K562 (cell line): ENCODE measurements at regions not wholly inside any gene's neighbourhood (a gene's known extent, or its start where the extent isn't known, plus 50 kb on each side); places are given as distances from the start of the nearest gene placed in this dataset.

Experiments used
- ATAC-seq: fragments of 200-7000 bp; cut with Tn5 transposase; 3 replicates; pipeline ENCODE4 v1.9.1; 2020; ENCODE audit warnings: moderate library complexity
- BruUV-seq: library from RNA; stranded (reverse); fragments of 400-500 nt; replicated peaks from 2 replicates; lab custom pipeline; 2021; lab: Mats Ljungman, UMichigan
- CTCF ChIA-PET: fragments of 300-600 bp; formaldehyde crosslinking; extraction: SDS; loops from one replicate; lab custom pipeline; 2021; ENCODE audit warnings: low intra/inter-chr PET ratio; lab: Yijun Ruan, JAX
- POLR2A ChIA-PET: fragments of 300-600, 350-650 bp; sonication (Branson Sonifier 250); formaldehyde crosslinking; extraction: SDS; loops from one replicate; lab custom pipeline; 2021; ENCODE audit warnings: antibody characterized with exemption, inconsistent platforms; lab: Yijun Ruan, JAX
- DNase-seq, 4 experiments: peaks; one replicate each; pipeline versions ENCODE4 v3.0.0 to v3.0.0-alpha.2; 2011 to 2018; ENCODE audit warnings: low spot score in 3 of 4, mixed read lengths in 3 of 4; ENCODE audit errors: extremely low read depth in 1 of 4
- FAIRE-seq: peaks from 2 replicates; lab custom pipeline; 2011; peaks lifted over from hg19 to GRCh38; lab: Jason Lieb, UNC
- H2AFZ ChIP-seq: 2 replicates; pipeline ENCODE4 v1.6.0; 2011; ENCODE audit warnings: low read depth, low read length, control low read depth, inconsistent platforms
- H3K27ac ChIP-seq: fragments of 200-600 bp; 3 replicates; pipeline ENCODE4 v1.8.0; 2011; ENCODE audit warnings: low read depth, mild to moderate bottlenecking, control low read depth, inconsistent platforms, low read length, moderate library complexity, mixed read lengths; ENCODE audit errors: extremely low read depth
- H3K27me3 ChIP-seq, 2 experiments: fragments of 300-600 bp in 1 of 2; 2 replicates in 1 of 2; 3 replicates in 1 of 2; pipeline versions ENCODE4 v1.6.0 to v1.8.0; 2011; ENCODE audit warnings: inconsistent platforms in 2 of 2, low read length in 2 of 2, mild to moderate bottlenecking in 1 of 2, mixed read lengths in 1 of 2, moderate library complexity in 1 of 2; ENCODE audit not compliant: control insufficient read depth in 2 of 2, insufficient read depth in 2 of 2
- H3K36me3 ChIP-seq: fragments of 300-600 bp; 3 replicates; pipeline ENCODE4 v1.8.0; 2011; ENCODE audit warnings: mild to moderate bottlenecking, low read length, inconsistent platforms; ENCODE audit not compliant: control insufficient read depth, insufficient read depth
- H3K4me1 ChIP-seq, 2 experiments: fragments of 200-600 bp in 1 of 2; replicated peaks in 1 of 2; 2 replicates in 1 of 2; 3 replicates in 1 of 2; pipeline versions ENCODE4 v1.5.1 to v1.8.0; 2011; ENCODE audit warnings: inconsistent platforms in 2 of 2, low read length in 2 of 2, mild to moderate bottlenecking in 1 of 2, mixed read lengths in 1 of 2, moderate library complexity in 1 of 2; ENCODE audit not compliant: control insufficient read depth in 2 of 2, insufficient read depth in 2 of 2
- H3K4me2 ChIP-seq: 2 replicates; pipeline ENCODE4 v1.6.1; 2011; ENCODE audit warnings: low read length, control low read depth, inconsistent platforms, mixed read lengths; ENCODE audit not compliant: insufficient read depth
- H3K4me3 ChIP-seq: fragments of 200-600 bp; sonication (generic), shearing (Covaris generic); 2 replicates; pipeline ENCODE4 v1.5.1; 2016; ENCODE audit warnings: control low read depth, inconsistent platforms
- H3K79me2 ChIP-seq: fragments of 200-600 bp; 3 replicates; pipeline ENCODE4 v1.8.0; 2011; ENCODE audit warnings: low read length, inconsistent platforms; ENCODE audit not compliant: control insufficient read depth, insufficient read depth
- H3K9ac ChIP-seq, 2 experiments: 2 replicates each; pipeline versions ENCODE4 v1.6.0 to v1.6.1; 2011; ENCODE audit warnings: low read depth in 2 of 2, low read length in 2 of 2, control low read depth in 1 of 2, inconsistent platforms in 1 of 2, mild to moderate bottlenecking in 1 of 2, mixed read lengths in 1 of 2; ENCODE audit not compliant: insufficient read depth in 1 of 2
- H3K9me1 ChIP-seq: one replicate; pipeline ENCODE4 v1.6.0; 2011; ENCODE audit warnings: inconsistent platforms, mild to moderate bottlenecking, low read length, moderate library complexity; ENCODE audit not compliant: control insufficient read depth, insufficient read depth
- H3K9me3 ChIP-seq: replicated peaks from 2 replicates; pipeline ENCODE4 v1.5.1; 2011; ENCODE audit warnings: low read depth, low read length, inconsistent platforms; ENCODE audit not compliant: control insufficient read depth, insufficient read depth
- H4K20me1 ChIP-seq: replicated peaks from 2 replicates; pipeline ENCODE4 v1.6.1; 2011; ENCODE audit warnings: low read length, inconsistent platforms, mixed read lengths; ENCODE audit not compliant: control insufficient read depth, insufficient read depth
- CHD7 ChIP-seq: fragments of 200-600 bp; sonication (generic); IDR thresholded peaks from one replicate; pipeline ENCODE4 v1.6.1; 2012; ENCODE audit warnings: mild to moderate bottlenecking, low read depth, low read length, inconsistent platforms
- MITF ChIP-seq: IDR thresholded peaks from 2 replicates; pipeline ENCODE4 v1.6.1; 2014; ENCODE audit warnings: antibody characterized with exemption
- ZBTB11 ChIP-seq, 3 experiments: fragments of 200-800 bp in 1 of 3; fragments of 250-450 bp in 1 of 3; fragments of 450-650 bp in 1 of 3; sonication (Bioruptor Pico) in 1 of 3; sonication (Bioruptor generic) in 1 of 3; formaldehyde crosslinking in 1 of 3; IDR thresholded peaks; 2 replicates each; pipeline versions ENCODE4 v1.6.1 to v1.8.0; 2016 to 2022; ENCODE audit warnings: mild to moderate bottlenecking in 2 of 3, missing genetic modification characterization in 2 of 3, missing compliant biosample characterization in 1 of 3, moderate library complexity in 1 of 3
- ZNF57 ChIP-seq: fragments of 450-650 bp; formaldehyde crosslinking; IDR thresholded peaks from 2 replicates; pipeline ENCODE4 v1.4.0; 2020; ENCODE audit warnings: mild to moderate bottlenecking, moderate library complexity
- ZNF583 ChIP-seq: fragments of 250-450 bp; sonication (Bioruptor Pico); IDR thresholded peaks from 2 replicates; pipeline ENCODE4 v1.4.0; 2020
- ZNF644 ChIP-seq: fragments of 200-800 bp; sonication (Bioruptor generic); IDR thresholded peaks from 2 replicates; pipeline ENCODE4 v1.6.1; 2016; ENCODE audit warnings: low read depth, missing genetic modification characterization, missing compliant biosample characterization
- WGBS: fragments of 100-300 bp; shearing (Covaris generic); methylation state at CpG from one replicate; pipeline ENCODE4 v1.1.6; 2016; ENCODE audit warnings: low coverage, mixed read lengths; ENCODE audit not compliant: insufficient coverage; ENCODE audit errors: missing lambda C conversion rate; 5-methylcytosine and 5-hydroxymethylcytosine counted together
- in situ Hi-C: fragments of 300-500 bp; cut with MboI; formaldehyde crosslinking; loops from 4 replicates; pipeline ENCODE4 v1.15.0; 2018; ENCODE audit warnings: inconsistent platforms, mixed read lengths
- intact Hi-C: fragments of 100-400 bp; cut with micrococcal nuclease; formaldehyde crosslinking; loops from 2 replicates; pipeline ENCODE4 v1.14.2; 2022

- CTCF ChIA-PET = no interaction called here
- intact Hi-C loops = no loop called here
- H3K4me3 ChIP-seq = no peak overlapping the region
- peaks cover 2 to 4% of the 10 kb centered on the region in 2 experiments; a peak in 2 of 5 replicates for H3K27me3 ChIP-seq
- no peak overlapping the region for H3K27ac ChIP-seq
- H3K9me1 ChIP-seq = no peaks in the 10 kb centered on the region
- 4% methylated on average over 5 of the region's 5 CpGs for WGBS
- no peak overlapping the region for H3K4me2 ChIP-seq
- H2AFZ ChIP-seq = no peak overlapping the region
- H3K4me1 ChIP-seq = no peaks in the 10 kb centered on the region
- ATAC-seq (no peak), FAIRE-seq (no peak), DNase-seq (no peak)
- in situ Hi-C loops = no loop called here
- no peaks in the 10 kb centered on the region for H3K9me3 ChIP-seq
- H3K36me3 ChIP-seq = no peaks in the 10 kb centered on the region
- no peak overlapping the region for H3K9ac ChIP-seq
- no TSS peak for BruUV-seq
- H3K79me2 ChIP-seq = no peaks in the 10 kb centered on the region
- H4K20me1 ChIP-seq = no peaks in the 10 kb centered on the region; the same call in 1 of the 2 replicates
- POLR2A ChIA-PET = no interaction called here
- no peak for TF ChIP-seq ZNF57 (CRISPR knock-in tag)
- TF ChIP-seq ZBTB11 (CRISPR knock-in tag; IDR thresholded peaks at IDR 0.05) = no peak
- no peak for TF ChIP-seq CHD7
- TF ChIP-seq MITF = no peak
- TF ChIP-seq ZNF644 (tag) = no peak
- no peak for TF ChIP-seq ZNF583 (CRISPR knock-in tag)
Observed at GRCh38 chr5:74321326-74321725, 319.2 kb downstream of the ENC1 start.
